GM21423 (cell line): ENCODE measurements at regions not wholly inside any gene's neighbourhood (a gene's known extent, or its start where the extent isn't known, plus 50 kb on each side); places are given as distances from the start of the nearest gene placed in this dataset.
"Not testable (repeated sequence)": the region's sequence is repeated elsewhere in the genome, so short reads cannot be mapped to it uniquely, and the experiment has no call there.

Source experiments
- ATAC-seq: cut with Tn5 transposase; IDR thresholded peaks from one replicate; pipeline ENCODE4 v1.9.1; 2021; ENCODE audit warnings: mild to moderate bottlenecking, moderate library complexity; ENCODE audit not compliant: unreplicated experiment

GRCh38 chr4:64975177-64975576 is 565.9 kb upstream of the TECRL start:
- no peak for ATAC-seq

GRCh38 chr4:64969081-64969480 is 559.8 kb upstream of the TECRL start:
- no peak for ATAC-seq

GRCh38 chr4:64967286-64967685 is 558.0 kb upstream of the TECRL start:
- no peak for ATAC-seq

GRCh38 chr4:64960516-64960915 is 551.3 kb upstream of the TECRL start:
- no peak for ATAC-seq

- ATAC-seq: no peak
Observed at GRCh38 chr4:64940698-64941097, 531.4 kb upstream of the TECRL start.

- no peak for ATAC-seq
Observed at GRCh38 chr4:64935469-64936001, 526.3 kb upstream of the TECRL start.

GRCh38 chr4:64911846-64912245 is 502.6 kb upstream of the TECRL start:
- no peak for ATAC-seq

- ATAC-seq: no peak
Observed at GRCh38 chr4:64903986-64904385, 494.7 kb upstream of the TECRL start.

- no peak for ATAC-seq
Observed at GRCh38 chr4:64899563-64899962, 490.3 kb upstream of the TECRL start.

GRCh38 chr4:64899030-64899429 is 489.8 kb upstream of the TECRL start:
- not testable (repeated sequence) for ATAC-seq

GRCh38 chr4:64897683-64898082 is 488.4 kb upstream of the TECRL start:
- ATAC-seq: no peak

GRCh38 chr4:64895031-64895430 is 485.8 kb upstream of the TECRL start:
- no peak for ATAC-seq

- no peak for ATAC-seq
Observed at GRCh38 chr4:64893205-64893604, 484.0 kb upstream of the TECRL start.

- no peak for ATAC-seq
Observed at GRCh38 chr4:64889906-64890610, 480.8 kb upstream of the TECRL start.

GRCh38 chr4:64883087-64883807 is 474.0 kb upstream of the TECRL start:
- ATAC-seq: no peak

- ATAC-seq: no peak
Observed at GRCh38 chr4:64882311-64883086, 473.2 kb upstream of the TECRL start.

- ATAC-seq: no peak
Observed at GRCh38 chr4:64880557-64880956, 471.3 kb upstream of the TECRL start.

GRCh38 chr4:64876021-64876420 is 466.8 kb upstream of the TECRL start:
- ATAC-seq: no peak

- no peak for ATAC-seq
Observed at GRCh38 chr4:64870558-64870957, 461.3 kb upstream of the TECRL start.

GRCh38 chr4:64857815-64858214 is 448.6 kb upstream of the TECRL start:
- ATAC-seq: no peak

GRCh38 chr4:64857198-64857597 is 447.9 kb upstream of the TECRL start:
- no peak for ATAC-seq

GRCh38 chr4:64846417-64846816 is 437.2 kb upstream of the TECRL start:
- no peak for ATAC-seq
